Peyer's patch (tissue), 4 donors: ENCODE measurements at regions not wholly inside any gene's neighbourhood (a gene's known extent, or its start where the extent isn't known, plus 50 kb on each side); places are given as distances from the start of the nearest gene placed in this dataset.

Experiments
- DNase-seq, 3 donors: peaks; one replicate each; pipeline ENCODE4 v3.0.0-alpha.2; 2017 to 2019
- H3K27ac ChIP-seq, 4 donors: fragments of 200-600 bp; sonication (generic); one replicate each; pipeline ENCODE4 v1.5.1; 2016 to 2019
- H3K27me3 ChIP-seq, 2 donors: fragments of 200-600 bp; sonication (generic); one replicate each; pipeline ENCODE4 v1.5.1; 2019
- H3K36me3 ChIP-seq, 3 donors: fragments of 200-600 bp; sonication (generic); one replicate each; pipeline ENCODE4 v1.5.1; 2016 to 2019
- H3K4me1 ChIP-seq, 4 donors: fragments of 200-600 bp; sonication (generic); one replicate each; pipeline ENCODE4 v1.5.1; 2016 to 2019
- H3K4me3 ChIP-seq, 4 donors: fragments of 200-600 bp; sonication (generic); 1 replicate in 3 of 4; 2 replicates in 1 of 4; pipeline ENCODE4 v1.5.1; 2016 to 2019; ENCODE audit warnings: mild to moderate bottlenecking in 1 of 4
- H3K9me3 ChIP-seq, 4 donors: fragments of 200-600 bp; sonication (generic); one replicate each; pipeline ENCODE4 v1.5.1; 2016 to 2019; ENCODE audit warnings: mild to moderate bottlenecking in 1 of 4
- POLR2A ChIP-seq, 2 donors: fragments of 450-650 bp; IDR thresholded peaks; one replicate each; pipeline ENCODE4 v1.5.1; 2017; ENCODE audit warnings: antibody characterized with exemption in 2 of 2, mild to moderate bottlenecking in 2 of 2, moderate library complexity in 2 of 2
- TF ChIP-seq, protein P1 (sequence below), 6 experiments: fragments of 450-650 bp in 4 of 6; fragments of 200-600 bp in 2 of 6; sonication (generic) in 1 of 6; IDR thresholded peaks; one replicate each; pipeline ENCODE4 v1.5.1; 2017 to 2019; ENCODE audit warnings: antibody characterized with exemption in 6 of 6, mild to moderate bottlenecking in 3 of 6, moderate library complexity in 1 of 6

GRCh38 chr9:115757461-115757860 is 396.1 kb upstream of the PAPPA start:
- Histone ChIP-seq H3K4me3 (no peak overlapping the region), H3K4me1 (no peaks in the 10 kb centered on the region), H3K9me3 (no peaks in the 10 kb centered on the region), H3K27ac (no peak overlapping the region), H3K36me3 (no peaks in the 10 kb centered on the region), H3K27me3 (no peaks in the 10 kb centered on the region)
- TF ChIP-seq, protein P1, sequence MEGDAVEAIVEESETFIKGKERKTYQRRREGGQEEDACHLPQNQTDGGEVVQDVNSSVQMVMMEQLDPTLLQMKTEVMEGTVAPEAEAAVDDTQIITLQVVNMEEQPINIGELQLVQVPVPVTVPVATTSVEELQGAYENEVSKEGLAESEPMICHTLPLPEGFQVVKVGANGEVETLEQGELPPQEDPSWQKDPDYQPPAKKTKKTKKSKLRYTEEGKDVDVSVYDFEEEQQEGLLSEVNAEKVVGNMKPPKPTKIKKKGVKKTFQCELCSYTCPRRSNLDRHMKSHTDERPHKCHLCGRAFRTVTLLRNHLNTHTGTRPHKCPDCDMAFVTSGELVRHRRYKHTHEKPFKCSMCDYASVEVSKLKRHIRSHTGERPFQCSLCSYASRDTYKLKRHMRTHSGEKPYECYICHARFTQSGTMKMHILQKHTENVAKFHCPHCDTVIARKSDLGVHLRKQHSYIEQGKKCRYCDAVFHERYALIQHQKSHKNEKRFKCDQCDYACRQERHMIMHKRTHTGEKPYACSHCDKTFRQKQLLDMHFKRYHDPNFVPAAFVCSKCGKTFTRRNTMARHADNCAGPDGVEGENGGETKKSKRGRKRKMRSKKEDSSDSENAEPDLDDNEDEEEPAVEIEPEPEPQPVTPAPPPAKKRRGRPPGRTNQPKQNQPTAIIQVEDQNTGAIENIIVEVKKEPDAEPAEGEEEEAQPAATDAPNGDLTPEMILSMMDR (IDR thresholded peaks at IDR 0.05) = no peak
- no peak for TF ChIP-seq POLR2A (IDR thresholded peaks at IDR 0.05)
- no peak for DNase-seq

- H3K9me3 ChIP-seq = no peaks in the 10 kb centered on the region
- TF ChIP-seq, protein P1 (IDR thresholded peaks at IDR 0.05) = no peak
- TF ChIP-seq POLR2A (IDR thresholded peaks at IDR 0.05) = no peak
- H3K27me3 ChIP-seq = no peaks in the 10 kb centered on the region
- no peak overlapping the region for H3K27ac ChIP-seq
- no peaks in the 10 kb centered on the region for H3K4me1 ChIP-seq
- H3K36me3 ChIP-seq = no peaks in the 10 kb centered on the region
- no peak overlapping the region for H3K4me3 ChIP-seq
- no peak for DNase-seq
These were observed 395.1 kb upstream of the PAPPA start for GRCh38 chr9:115758441-115758840.

DNA sequence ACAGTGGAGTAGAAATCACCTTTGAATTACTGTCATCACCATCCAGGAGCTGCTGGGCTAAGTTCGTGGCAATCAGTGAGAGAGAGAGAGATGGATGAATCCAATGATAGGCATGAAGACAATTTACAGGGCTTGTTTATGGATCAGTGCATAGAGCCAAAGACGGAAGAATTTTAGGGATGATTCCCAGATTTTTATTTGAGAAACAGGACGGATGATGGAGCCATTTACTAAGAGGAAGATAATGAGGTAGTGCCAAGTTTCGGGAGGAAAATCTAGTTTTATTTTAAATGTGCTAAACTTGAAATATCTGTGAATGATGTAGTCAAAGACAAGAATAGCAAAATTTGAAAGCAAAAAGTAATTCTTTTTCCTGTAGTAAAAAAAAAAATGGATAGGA is 394.2 kb upstream of the PAPPA start:
- DNase-seq = no peak
- H3K27ac ChIP-seq = no peak overlapping the region
- TF ChIP-seq POLR2A (IDR thresholded peaks at IDR 0.05) = no peak
- TF ChIP-seq, protein P1 (IDR thresholded peaks at IDR 0.05) = no peak
- no peaks in the 10 kb centered on the region for H3K36me3 ChIP-seq
- H3K9me3 ChIP-seq = no peaks in the 10 kb centered on the region
- no peak overlapping the region for H3K4me3 ChIP-seq
- no peaks in the 10 kb centered on the region for H3K4me1 ChIP-seq
- H3K27me3 ChIP-seq = no peaks in the 10 kb centered on the region

- no peaks in the 10 kb centered on the region for H3K4me1 ChIP-seq
- no peaks in the 10 kb centered on the region for H3K36me3 ChIP-seq
- DNase-seq = no peak
- TF ChIP-seq, protein P1 (IDR thresholded peaks at IDR 0.05) = no peak
- TF ChIP-seq POLR2A (IDR thresholded peaks at IDR 0.05) = no peak
- no peak overlapping the region for H3K4me3 ChIP-seq
- no peaks in the 10 kb centered on the region for H3K27me3 ChIP-seq
- no peaks in the 10 kb centered on the region for H3K9me3 ChIP-seq
- no peak overlapping the region for H3K27ac ChIP-seq
These were observed 388.9 kb upstream of the PAPPA start for GRCh38 chr9:115764645-115765044.

DNA sequence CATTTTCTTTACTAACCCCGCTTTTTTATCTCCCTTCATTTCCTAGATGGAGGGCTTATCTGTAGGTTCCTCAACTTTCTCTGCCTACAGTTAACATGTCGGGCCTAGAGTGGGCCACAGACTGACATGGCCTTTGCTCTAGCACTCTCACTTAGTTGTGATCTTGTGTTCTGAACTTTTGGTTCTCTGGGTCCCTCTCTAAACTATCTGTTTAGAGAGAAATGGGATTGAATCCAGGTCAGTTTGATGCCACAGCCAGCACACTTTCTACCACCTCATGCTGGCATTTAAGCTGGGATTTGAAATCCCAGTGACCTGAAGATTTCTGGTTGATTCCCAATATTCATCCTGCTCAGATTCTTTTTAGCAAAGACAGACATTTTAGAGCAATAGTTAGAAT is 388.5 kb upstream of the PAPPA start:
- H3K27ac ChIP-seq = no peak overlapping the region
- no peak for DNase-seq
- H3K9me3 ChIP-seq = no peaks in the 10 kb centered on the region
- H3K27me3 ChIP-seq = no peaks in the 10 kb centered on the region
- no peaks in the 10 kb centered on the region for H3K4me1 ChIP-seq
- no peaks in the 10 kb centered on the region for H3K36me3 ChIP-seq
- H3K4me3 ChIP-seq = no peak overlapping the region
- TF ChIP-seq, protein P1 (IDR thresholded peaks at IDR 0.05) = no peak
- no peak for TF ChIP-seq POLR2A (IDR thresholded peaks at IDR 0.05)

DNA sequence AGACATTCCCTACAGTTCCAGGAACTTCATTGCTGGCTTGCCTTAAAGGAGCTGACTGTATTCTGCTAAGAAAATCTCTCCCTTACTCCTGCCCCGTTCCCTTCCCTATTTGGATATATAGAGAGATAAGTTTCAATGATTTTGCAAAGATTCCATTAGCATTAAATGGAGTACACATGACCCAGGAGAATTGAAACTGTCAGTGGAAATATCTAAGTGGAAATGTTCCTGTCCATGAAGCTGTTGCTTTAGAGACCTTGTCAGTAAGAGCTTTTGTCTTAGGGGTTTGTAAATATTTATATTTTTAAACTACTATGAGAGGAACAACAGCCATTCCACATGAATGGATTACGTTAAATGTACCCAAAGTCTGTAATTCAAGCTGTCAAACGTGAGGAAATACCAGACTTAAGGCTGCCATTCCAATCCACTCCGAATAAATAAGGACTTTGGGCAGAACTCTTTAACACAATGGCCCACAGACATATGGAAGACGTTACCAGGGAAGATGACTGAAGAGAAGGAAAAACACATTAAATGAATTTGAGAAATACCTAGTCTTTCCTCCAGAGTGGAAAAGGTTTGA is 387.1 kb upstream of the PAPPA start:
- H3K27ac ChIP-seq = no peak overlapping the region
- TF ChIP-seq, protein P1 (IDR thresholded peaks at IDR 0.05) = no peak
- TF ChIP-seq POLR2A (IDR thresholded peaks at IDR 0.05) = no peak
- no peaks in the 10 kb centered on the region for H3K4me1 ChIP-seq
- H3K9me3 ChIP-seq = no peaks in the 10 kb centered on the region
- H3K36me3 ChIP-seq = no peaks in the 10 kb centered on the region
- H3K4me3 ChIP-seq = no peak overlapping the region
- H3K27me3 ChIP-seq = no peaks in the 10 kb centered on the region
- no peak for DNase-seq
